ENCODE measurements at regions not wholly inside any gene's neighbourhood (a gene's known extent, or its start where the extent isn't known, plus 50 kb on each side); places are given as distances from the start of the nearest gene placed in this dataset.
"Not testable (repeated sequence)": the region's sequence is repeated elsewhere in the genome, so short reads cannot be mapped to it uniquely, and the experiment has no call there.

DNA sequence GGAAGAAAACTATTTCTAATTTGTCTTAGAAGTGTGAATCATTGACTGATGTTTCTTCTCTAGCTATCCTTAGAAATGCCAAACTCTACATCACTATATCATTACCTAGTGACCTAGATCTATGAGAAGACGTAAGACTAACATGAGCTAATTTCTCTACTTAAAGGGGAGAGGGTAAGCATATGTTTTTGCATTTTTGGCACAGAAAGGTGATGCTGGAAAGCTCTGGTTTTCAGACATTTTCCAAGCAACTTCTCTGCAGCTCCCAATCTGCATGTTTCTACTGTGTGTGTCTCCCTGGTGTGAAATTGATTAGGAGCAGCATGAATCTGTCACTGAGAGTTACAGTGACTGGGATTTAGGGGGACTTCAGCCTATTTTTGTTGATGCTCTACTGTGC lies 235.2 kb upstream of the LINC00305 start:
- H3K27me3 Mint-ChIP-seq (ENCODE audit: low read depth) = no peaks in the 10 kb centered on the region
- H3K36me3 Mint-ChIP-seq (ENCODE audit: low read depth) = no peaks in the 10 kb centered on the region
- no peaks in the 10 kb centered on the region for H3K9me3 Mint-ChIP-seq
- H3K4me1 Mint-ChIP-seq (ENCODE audit: low read depth) = no peaks in the 10 kb centered on the region
- no peak for DNase-seq (ENCODE audit: low spot score)
- no peak overlapping the region for H3K4me3 Mint-ChIP-seq
- H3K27ac Mint-ChIP-seq = no peak overlapping the region

DNA sequence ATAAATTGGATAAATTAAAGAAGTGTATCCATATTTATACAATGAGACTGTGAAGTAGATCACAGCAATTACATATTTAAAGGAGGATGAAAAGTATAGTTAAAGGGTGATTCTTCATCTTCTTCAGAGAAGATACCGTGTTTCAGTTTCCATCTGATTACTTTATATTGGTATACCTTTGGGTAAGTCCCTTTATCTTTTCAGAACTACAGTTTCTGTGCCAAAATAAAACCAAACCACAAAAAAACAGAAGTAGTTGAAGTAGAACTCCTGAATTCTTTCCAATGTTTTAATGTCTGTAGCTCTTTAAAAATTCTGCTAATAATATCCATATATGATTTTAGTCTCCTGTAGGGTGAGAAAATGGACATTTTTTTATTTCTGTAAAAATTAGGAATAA lies 231.2 kb upstream of the LINC00305 start:
- Mint-ChIP-seq H3K9me3 (peaks cover 26% of the 10 kb centered on the region), H3K27me3 (ENCODE audit: low read depth) (no peaks in the 10 kb centered on the region), H3K4me1 (ENCODE audit: low read depth) (no peaks in the 10 kb centered on the region), H3K36me3 (ENCODE audit: low read depth) (no peaks in the 10 kb centered on the region), H3K27ac (no peak overlapping the region), H3K4me3 (no peak overlapping the region)
- no peak for DNase-seq (ENCODE audit: low spot score)

DNA sequence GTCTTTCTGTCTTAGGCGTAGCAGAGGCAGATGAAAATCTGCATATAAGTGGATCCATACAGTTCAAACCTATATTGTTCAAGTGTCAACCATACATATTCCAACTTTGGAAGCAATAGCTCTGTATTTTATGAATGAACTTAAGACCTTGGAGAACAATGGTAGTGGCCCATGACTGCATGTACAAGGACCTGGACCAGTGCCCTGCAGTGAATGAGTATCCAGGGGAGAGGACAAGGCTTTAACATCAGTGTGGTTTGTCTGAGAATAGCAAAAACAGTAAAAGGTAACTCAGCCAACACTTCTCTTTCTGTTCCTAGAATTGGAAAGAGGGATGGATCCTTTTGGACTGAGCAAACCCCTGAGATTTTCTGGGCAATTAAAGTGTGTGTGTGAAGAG lies 230.8 kb upstream of the LINC00305 start:
- Mint-ChIP-seq H3K27me3 (ENCODE audit: low read depth) (no peaks in the 10 kb centered on the region), H3K9me3 (peaks cover 26% of the 10 kb centered on the region), H3K4me1 (ENCODE audit: low read depth) (no peaks in the 10 kb centered on the region), H3K4me3 (no peak overlapping the region), H3K36me3 (ENCODE audit: low read depth) (no peaks in the 10 kb centered on the region), H3K27ac (no peak overlapping the region)
- no peak for DNase-seq (ENCODE audit: low spot score)

DNA sequence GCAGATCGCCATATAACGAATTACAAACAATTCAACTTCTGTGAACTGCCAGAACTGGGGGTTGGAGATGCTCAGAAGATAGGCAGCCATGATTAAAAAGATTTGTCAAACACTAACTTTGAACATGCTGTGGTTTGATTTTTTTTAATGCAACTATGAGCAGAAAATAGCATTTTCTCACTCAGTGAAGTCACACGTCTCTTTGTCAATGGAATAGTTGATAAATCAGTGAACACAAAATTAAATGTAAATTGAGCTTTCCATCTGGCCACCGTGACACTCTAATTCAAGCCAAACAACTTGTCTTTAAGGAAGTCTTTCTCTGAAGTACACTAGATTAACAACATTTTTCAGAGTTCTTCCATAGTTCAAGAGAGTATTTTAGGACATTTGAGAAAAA lies 228.6 kb upstream of the LINC00305 start:
- Mint-ChIP-seq H3K4me1 (ENCODE audit: low read depth) (no peaks in the 10 kb centered on the region), H3K27ac (no peak overlapping the region), H3K9me3 (peaks cover 30% of the 10 kb centered on the region), H3K36me3 (ENCODE audit: low read depth) (no peaks in the 10 kb centered on the region), H3K27me3 (ENCODE audit: low read depth) (no peaks in the 10 kb centered on the region), H3K4me3 (no peak overlapping the region)
- no peak for DNase-seq (ENCODE audit: low spot score)

DNA sequence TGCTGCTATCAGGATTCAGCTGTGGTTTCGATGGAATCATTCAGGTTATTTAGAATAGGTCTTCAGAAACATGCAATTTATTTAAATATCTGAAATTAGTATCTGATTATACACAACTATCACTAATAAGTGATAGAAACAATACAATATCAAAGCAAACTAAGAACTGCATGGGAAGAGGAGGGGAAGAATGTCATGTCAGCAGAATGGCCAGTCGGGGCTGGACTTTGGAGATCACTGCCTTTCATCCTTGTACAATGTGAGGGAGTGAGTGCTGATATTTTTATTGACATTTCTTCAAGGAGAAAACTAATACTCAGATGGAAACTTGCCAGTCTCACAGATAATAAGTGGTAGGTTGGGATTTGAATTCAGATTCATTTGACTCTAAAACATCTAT lies 224.0 kb upstream of the LINC00305 start:
- Mint-ChIP-seq H3K4me1 (ENCODE audit: low read depth) (no peaks in the 10 kb centered on the region), H3K27ac (no peak overlapping the region), H3K27me3 (ENCODE audit: low read depth) (no peaks in the 10 kb centered on the region)

GRCh38 chr18:64369830-64370440 lies 221.0 kb upstream of the LINC00305 start:
- not testable (repeated sequence) for H3K4me3 Mint-ChIP-seq; H3K27me3 Mint-ChIP-seq (ENCODE audit: low read depth); DNase-seq (ENCODE audit: low spot score); H3K27ac Mint-ChIP-seq; H3K4me1 Mint-ChIP-seq (ENCODE audit: low read depth); H3K36me3 Mint-ChIP-seq (ENCODE audit: low read depth)
- H3K9me3 Mint-ChIP-seq = peaks cover 22% of the 10 kb centered on the region

More for the DNA sequence above, 224.0 kb upstream of the LINC00305 start:
- Mint-ChIP-seq H3K9me3 (peaks cover 31% of the 10 kb centered on the region), H3K36me3 (ENCODE audit: low read depth) (no peaks in the 10 kb centered on the region), H3K4me3 (no peak overlapping the region)
- no peak for DNase-seq (ENCODE audit: low spot score)

- Mint-ChIP-seq H3K9me3 (peaks cover 37% of the 10 kb centered on the region), H3K4me3 (no peak overlapping the region), H3K36me3 (ENCODE audit: low read depth) (no peaks in the 10 kb centered on the region), H3K27me3 (ENCODE audit: low read depth) (no peaks in the 10 kb centered on the region), H3K4me1 (ENCODE audit: low read depth) (no peaks in the 10 kb centered on the region), H3K27ac (no peak overlapping the region)
- no peak for DNase-seq (ENCODE audit: low spot score)
Observed at GRCh38 chr18:64365106-64365505, 216.2 kb upstream of the LINC00305 start.

- no peak overlapping the region for H3K4me3 Mint-ChIP-seq
- H3K27me3 Mint-ChIP-seq (ENCODE audit: low read depth) = no peaks in the 10 kb centered on the region
- H3K36me3 Mint-ChIP-seq (ENCODE audit: low read depth) = no peaks in the 10 kb centered on the region
- no peaks in the 10 kb centered on the region for H3K4me1 Mint-ChIP-seq (ENCODE audit: low read depth)
- no peak for DNase-seq (ENCODE audit: low spot score)
- H3K27ac Mint-ChIP-seq = no peak overlapping the region
- no peaks in the 10 kb centered on the region for H3K9me3 Mint-ChIP-seq
Observed at GRCh38 chr18:64337673-64338072, 188.8 kb upstream of the LINC00305 start.

GRCh38 chr18:64337018-64337417 lies 188.1 kb upstream of the LINC00305 start:
- DNase-seq (ENCODE audit: low spot score) = no peak
- Mint-ChIP-seq H3K27me3 (ENCODE audit: low read depth) (no peaks in the 10 kb centered on the region), H3K36me3 (ENCODE audit: low read depth) (no peaks in the 10 kb centered on the region), H3K9me3 (no peaks in the 10 kb centered on the region), H3K4me3 (no peak overlapping the region), H3K4me1 (ENCODE audit: low read depth) (no peaks in the 10 kb centered on the region), H3K27ac (no peak overlapping the region)

DNA sequence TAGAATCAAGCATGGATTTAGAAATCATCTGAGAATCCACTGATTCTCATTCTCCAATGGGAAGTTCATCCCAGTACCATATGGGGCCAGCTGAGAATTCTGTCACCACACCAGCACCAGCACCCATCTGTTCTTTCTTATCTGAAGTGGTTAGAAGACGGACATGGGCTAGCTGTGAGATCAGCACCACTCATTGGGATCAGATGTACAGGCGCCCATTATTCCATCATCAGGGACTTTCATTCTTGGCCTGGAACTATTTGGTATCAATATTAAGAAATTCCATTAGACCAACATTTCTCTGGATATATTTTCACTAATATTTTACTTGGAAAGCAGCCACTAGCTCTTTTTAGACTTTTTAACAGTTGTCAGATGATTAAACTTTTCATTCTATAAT lies 185.9 kb upstream of the LINC00305 start:
- H3K27ac Mint-ChIP-seq = no peak overlapping the region
- DNase-seq (ENCODE audit: low spot score) = no peak
- H3K4me3 Mint-ChIP-seq = no peak overlapping the region
- no peaks in the 10 kb centered on the region for H3K36me3 Mint-ChIP-seq (ENCODE audit: low read depth)
- no peaks in the 10 kb centered on the region for H3K27me3 Mint-ChIP-seq (ENCODE audit: low read depth)
- H3K9me3 Mint-ChIP-seq = no peaks in the 10 kb centered on the region
- no peaks in the 10 kb centered on the region for H3K4me1 Mint-ChIP-seq (ENCODE audit: low read depth)

DNA sequence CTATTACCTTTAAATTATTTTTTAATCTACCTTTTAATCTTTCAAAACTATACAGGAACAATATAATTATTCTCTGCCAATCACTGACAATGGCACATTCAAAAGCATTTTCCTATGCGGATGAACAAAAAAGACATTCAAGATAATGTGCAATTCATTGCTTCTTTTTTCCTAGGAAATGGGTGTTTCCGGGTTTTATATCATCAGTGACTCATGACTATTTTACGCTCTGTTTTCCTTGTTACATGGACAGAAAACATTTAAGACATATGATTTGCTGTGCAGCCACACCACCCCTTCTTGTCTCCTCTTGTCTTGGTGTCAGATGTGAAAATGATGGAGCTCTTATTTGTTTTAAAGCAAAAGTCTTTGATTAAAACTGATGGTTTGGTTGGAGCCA lies 184.7 kb upstream of the LINC00305 start:
- no peaks in the 10 kb centered on the region for H3K27me3 Mint-ChIP-seq (ENCODE audit: low read depth)
- no peak for DNase-seq (ENCODE audit: low spot score)
- no peaks in the 10 kb centered on the region for H3K9me3 Mint-ChIP-seq
- H3K4me1 Mint-ChIP-seq (ENCODE audit: low read depth) = no peaks in the 10 kb centered on the region
- H3K4me3 Mint-ChIP-seq = no peak overlapping the region
- no peak overlapping the region for H3K27ac Mint-ChIP-seq
- H3K36me3 Mint-ChIP-seq (ENCODE audit: low read depth) = no peaks in the 10 kb centered on the region

DNA sequence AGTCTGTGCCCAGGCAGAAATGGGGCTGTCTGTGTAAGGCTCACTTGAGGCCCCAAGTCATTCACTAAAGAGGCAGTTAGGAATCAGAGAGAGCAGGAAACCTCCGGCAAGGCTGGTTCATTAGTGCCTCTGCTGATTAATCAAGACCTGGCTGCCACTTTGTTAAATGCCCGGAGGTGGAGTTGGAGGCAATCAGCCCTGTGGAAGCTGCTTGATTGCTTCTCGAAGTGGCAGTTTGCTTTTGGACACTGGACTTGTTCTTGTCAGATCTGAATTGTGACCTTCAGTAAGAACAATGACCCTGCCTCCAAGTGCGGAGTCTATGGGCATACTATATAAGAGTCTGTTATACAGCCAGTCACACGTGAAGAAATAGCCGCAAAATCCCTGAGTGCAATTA lies 183.9 kb upstream of the LINC00305 start:
- H3K36me3 Mint-ChIP-seq (ENCODE audit: low read depth) = no peaks in the 10 kb centered on the region
- DNase-seq (ENCODE audit: low spot score) = no peak
- no peak overlapping the region for H3K27ac Mint-ChIP-seq
- no peaks in the 10 kb centered on the region for H3K27me3 Mint-ChIP-seq (ENCODE audit: low read depth)
- H3K4me1 Mint-ChIP-seq (ENCODE audit: low read depth) = no peaks in the 10 kb centered on the region
- H3K9me3 Mint-ChIP-seq = peaks cover under 1% of the 10 kb centered on the region
- H3K4me3 Mint-ChIP-seq = no peak overlapping the region

DNA sequence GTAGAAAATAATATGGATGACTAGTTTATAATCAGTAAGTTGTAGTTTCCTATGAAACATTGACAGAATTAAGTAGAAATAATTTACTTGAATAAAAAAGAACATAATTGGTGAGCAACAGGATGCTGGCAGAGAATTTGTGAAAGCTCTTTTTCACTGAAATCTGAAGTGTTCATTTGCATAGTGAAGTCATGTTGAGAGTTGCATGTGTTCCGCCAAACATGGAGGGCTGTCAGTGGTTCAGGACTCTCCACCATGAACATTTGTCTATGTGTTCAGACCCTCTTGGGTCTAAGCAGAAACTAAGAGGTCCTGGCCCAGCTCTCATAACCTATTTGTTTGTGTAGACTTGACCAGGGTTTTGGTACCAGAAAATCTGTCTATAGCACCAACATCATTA lies 182.5 kb upstream of the LINC00305 start:
- Mint-ChIP-seq H3K4me3 (no peak overlapping the region), H3K9me3 (peaks cover 4% of the 10 kb centered on the region), H3K27ac (no peak overlapping the region), H3K36me3 (ENCODE audit: low read depth) (no peaks in the 10 kb centered on the region), H3K27me3 (ENCODE audit: low read depth) (no peaks in the 10 kb centered on the region), H3K4me1 (ENCODE audit: low read depth) (no peaks in the 10 kb centered on the region)
- no peak for DNase-seq (ENCODE audit: low spot score)

DNA sequence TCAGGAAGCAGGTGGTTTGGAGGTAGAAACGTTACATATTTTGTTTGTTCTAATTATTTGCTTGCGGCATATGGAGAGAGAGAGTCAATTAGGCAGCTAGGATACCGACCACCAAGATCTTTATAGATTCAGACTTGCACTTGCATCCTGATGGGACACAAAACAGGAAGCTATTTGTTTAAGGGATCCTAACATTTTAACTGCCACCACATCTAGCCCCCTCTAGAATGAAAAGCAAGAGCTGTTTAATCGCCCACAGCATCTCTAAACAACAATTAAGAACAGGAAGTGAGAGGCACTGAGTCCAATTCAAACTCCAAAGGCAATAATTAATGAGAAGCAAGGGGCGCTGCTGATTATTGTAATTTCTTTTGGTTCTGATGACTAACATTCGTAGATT lies 182.0 kb upstream of the LINC00305 start:
- no peaks in the 10 kb centered on the region for H3K27me3 Mint-ChIP-seq (ENCODE audit: low read depth)

DNA sequence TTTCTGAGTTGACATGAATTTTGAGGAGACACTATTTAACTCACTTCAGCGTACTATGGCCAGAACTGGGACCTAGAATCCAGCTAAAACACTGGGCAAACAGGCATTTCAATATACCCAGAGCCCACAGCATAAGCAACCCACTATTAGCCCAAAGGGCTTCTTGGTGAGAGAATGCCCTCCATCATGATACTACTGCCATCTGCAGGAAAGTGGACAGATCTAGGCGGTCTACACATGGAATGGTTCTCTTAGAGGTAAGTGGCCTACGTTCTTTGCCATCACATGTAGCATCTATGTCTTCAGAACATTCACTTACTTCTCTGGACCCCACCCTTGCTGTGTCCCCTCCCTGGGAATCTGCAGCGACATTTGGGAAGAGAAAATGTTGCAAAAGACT lies 181.3 kb upstream of the LINC00305 start:
- no peaks in the 10 kb centered on the region for H3K36me3 Mint-ChIP-seq (ENCODE audit: low read depth)
- no peak overlapping the region for H3K27ac Mint-ChIP-seq
- no peak overlapping the region for H3K4me3 Mint-ChIP-seq
- DNase-seq (ENCODE audit: low spot score) = no peak
- peaks cover 4% of the 10 kb centered on the region for H3K9me3 Mint-ChIP-seq
- H3K27me3 Mint-ChIP-seq (ENCODE audit: low read depth) = no peaks in the 10 kb centered on the region
- H3K4me1 Mint-ChIP-seq (ENCODE audit: low read depth) = no peaks in the 10 kb centered on the region

More for the DNA sequence above, 182.0 kb upstream of the LINC00305 start:
- Mint-ChIP-seq H3K9me3 (peaks cover 4% of the 10 kb centered on the region), H3K36me3 (ENCODE audit: low read depth) (no peaks in the 10 kb centered on the region), H3K27ac (no peak overlapping the region), H3K4me3 (no peak overlapping the region), H3K4me1 (ENCODE audit: low read depth) (no peaks in the 10 kb centered on the region)
- DNase-seq (ENCODE audit: low spot score) = no peak

All from T-helper 2 cell treated with Interferon-gamma antibody and Interleukin-4, amounts not matched to agents 5 μg/mL and 100 μg/mL, for 36 hours (primary cell).